Activated CD4-positive, alpha-beta T cell treated with anti-CD3 and anti-CD28 coated beads, Interleukin-2, amount 10 ng/mL, durations not matched to agents 24 days and 14 days (primary cell): ENCODE measurements at regions not wholly inside any gene's neighbourhood (a gene's known extent, or its start where the extent isn't known, plus 50 kb on each side); places are given as distances from the start of the nearest gene placed in this dataset.

Source experiments
- DNase-seq: peaks from one replicate; pipeline ENCODE4 v3.0.0; 2022
- H3K27ac Mint-ChIP-seq: one replicate; pipeline ENCODE4 v1.8.0; 2022; ENCODE audit warnings: mild to moderate bottlenecking, mixed read lengths
- H3K27me3 Mint-ChIP-seq: one replicate; pipeline ENCODE4 v1.8.0; 2022; ENCODE audit warnings: mixed read lengths
- H3K36me3 Mint-ChIP-seq: one replicate; pipeline ENCODE4 v1.8.0; 2022; ENCODE audit warnings: low read depth, mild to moderate bottlenecking, mixed read lengths
- H3K4me1 Mint-ChIP-seq: one replicate; pipeline ENCODE4 v1.8.0; 2021; ENCODE audit warnings: mixed read lengths
- H3K4me3 Mint-ChIP-seq: one replicate; pipeline ENCODE4 v1.8.0; 2022; ENCODE audit warnings: mild to moderate bottlenecking, moderate library complexity, mixed read lengths
- H3K9me3 Mint-ChIP-seq: one replicate; pipeline ENCODE4 v1.8.0; 2021; ENCODE audit warnings: mixed read lengths
- intact Hi-C: fragments of 100-400 bp; cut with micrococcal nuclease; formaldehyde crosslinking; loops from one replicate; pipeline ENCODE4 v1.15.1; 2023

GRCh38 chr9:86796666-86797065, 150.6 kb downstream of the GAS1 start:
- no peak overlapping the region for H3K4me3 Mint-ChIP-seq
- H3K9me3 Mint-ChIP-seq: no peaks in the 10 kb centered on the region
- H3K27ac Mint-ChIP-seq: no peak overlapping the region
- no peaks in the 10 kb centered on the region for H3K36me3 Mint-ChIP-seq
- H3K27me3 Mint-ChIP-seq: no peaks in the 10 kb centered on the region
- DNase-seq: no peak
- H3K4me1 Mint-ChIP-seq: no peaks in the 10 kb centered on the region
- intact Hi-C loops: no loop called here

GRCh38 chr9:86795823-86796553, 151.3 kb downstream of the GAS1 start:
- Mint-ChIP-seq H3K27ac (no peak overlapping the region), H3K4me1 (no peaks in the 10 kb centered on the region), H3K4me3 (no peak overlapping the region), H3K27me3 (no peaks in the 10 kb centered on the region), H3K36me3 (no peaks in the 10 kb centered on the region), H3K9me3 (no peaks in the 10 kb centered on the region)
- intact Hi-C loops: no loop called here
- DNase-seq: no peak

- Mint-ChIP-seq H3K27ac (no peak overlapping the region), H3K27me3 (no peaks in the 10 kb centered on the region), H3K9me3 (no peaks in the 10 kb centered on the region), H3K4me1 (no peaks in the 10 kb centered on the region), H3K36me3 (no peaks in the 10 kb centered on the region), H3K4me3 (no peak overlapping the region)
- DNase-seq: no peak
- intact Hi-C loops: no loop called here
Measured at GRCh38 chr9:86795047-86795442, 152.3 kb downstream of the GAS1 start.

GRCh38 chr9:86794391-86795046, 152.8 kb downstream of the GAS1 start:
- no peak overlapping the region for H3K27ac Mint-ChIP-seq
- no peaks in the 10 kb centered on the region for H3K27me3 Mint-ChIP-seq
- H3K4me1 Mint-ChIP-seq: no peaks in the 10 kb centered on the region
- no peak overlapping the region for H3K4me3 Mint-ChIP-seq
- no peaks in the 10 kb centered on the region for H3K9me3 Mint-ChIP-seq
- no peaks in the 10 kb centered on the region for H3K36me3 Mint-ChIP-seq
- intact Hi-C loops: no loop called here
- no peak for DNase-seq

- no peaks in the 10 kb centered on the region for H3K27me3 Mint-ChIP-seq
- H3K36me3 Mint-ChIP-seq: no peaks in the 10 kb centered on the region
- H3K27ac Mint-ChIP-seq: no peak overlapping the region
- H3K4me1 Mint-ChIP-seq: no peaks in the 10 kb centered on the region
- intact Hi-C loops: no loop called here
- no peak for DNase-seq
- H3K4me3 Mint-ChIP-seq: no peak overlapping the region
- H3K9me3 Mint-ChIP-seq: no peaks in the 10 kb centered on the region
Measured at GRCh38 chr9:86792136-86792535, 155.2 kb downstream of the GAS1 start.

GRCh38 chr9:86790805-86791204, 156.5 kb downstream of the GAS1 start:
- Mint-ChIP-seq H3K9me3 (no peaks in the 10 kb centered on the region), H3K27me3 (no peaks in the 10 kb centered on the region), H3K27ac (no peak overlapping the region), H3K4me3 (no peak overlapping the region), H3K4me1 (no peaks in the 10 kb centered on the region), H3K36me3 (no peaks in the 10 kb centered on the region)
- intact Hi-C loops: no loop called here
- DNase-seq: no peak

GRCh38 chr9:86788456-86788855, 158.8 kb downstream of the GAS1 start:
- Mint-ChIP-seq H3K4me1 (no peaks in the 10 kb centered on the region), H3K4me3 (no peak overlapping the region), H3K36me3 (no peaks in the 10 kb centered on the region), H3K9me3 (no peaks in the 10 kb centered on the region), H3K27ac (no peak overlapping the region), H3K27me3 (no peaks in the 10 kb centered on the region)
- DNase-seq: no peak
- intact Hi-C loops: no loop called here

GRCh38 chr9:86783884-86784283, 163.4 kb downstream of the GAS1 start:
- peak; percentile 19 for DNase-seq
- no peaks in the 10 kb centered on the region for H3K9me3 Mint-ChIP-seq
- H3K4me3 Mint-ChIP-seq: no peak overlapping the region
- H3K4me1 Mint-ChIP-seq: no peaks in the 10 kb centered on the region
- H3K27ac Mint-ChIP-seq: no peak overlapping the region
- H3K27me3 Mint-ChIP-seq: no peaks in the 10 kb centered on the region
- intact Hi-C loops: no loop called here
- no peaks in the 10 kb centered on the region for H3K36me3 Mint-ChIP-seq

GRCh38 chr9:86782831-86783230, 164.5 kb downstream of the GAS1 start:
- DNase-seq: no peak
- Mint-ChIP-seq H3K27ac (no peak overlapping the region), H3K27me3 (no peaks in the 10 kb centered on the region), H3K4me1 (no peaks in the 10 kb centered on the region), H3K4me3 (no peak overlapping the region), H3K9me3 (no peaks in the 10 kb centered on the region), H3K36me3 (no peaks in the 10 kb centered on the region)
- intact Hi-C loops: no loop called here

- H3K36me3 Mint-ChIP-seq: no peaks in the 10 kb centered on the region
- no peaks in the 10 kb centered on the region for H3K27me3 Mint-ChIP-seq
- peak; percentile 17 for DNase-seq
- H3K27ac Mint-ChIP-seq: no peak overlapping the region
- H3K4me3 Mint-ChIP-seq: no peak overlapping the region
- H3K9me3 Mint-ChIP-seq: no peaks in the 10 kb centered on the region
- no peaks in the 10 kb centered on the region for H3K4me1 Mint-ChIP-seq
- intact Hi-C loops: no loop called here
Measured at GRCh38 chr9:86778761-86779160, 168.5 kb downstream of the GAS1 start.

- intact Hi-C loops: no loop called here
- Mint-ChIP-seq H3K4me1 (no peaks in the 10 kb centered on the region), H3K4me3 (no peak overlapping the region), H3K27me3 (no peaks in the 10 kb centered on the region), H3K36me3 (no peaks in the 10 kb centered on the region), H3K9me3 (no peaks in the 10 kb centered on the region), H3K27ac (no peak overlapping the region)
- no peak for DNase-seq
Measured at GRCh38 chr9:86775718-86776117, 171.6 kb downstream of the GAS1 start.

- H3K27me3 Mint-ChIP-seq: no peaks in the 10 kb centered on the region
- no peak overlapping the region for H3K4me3 Mint-ChIP-seq
- no peak overlapping the region for H3K27ac Mint-ChIP-seq
- no peaks in the 10 kb centered on the region for H3K4me1 Mint-ChIP-seq
- H3K9me3 Mint-ChIP-seq: no peaks in the 10 kb centered on the region
- intact Hi-C loops: no loop called here
- no peaks in the 10 kb centered on the region for H3K36me3 Mint-ChIP-seq
- no peak for DNase-seq
Measured at GRCh38 chr9:86774116-86774515, 173.2 kb downstream of the GAS1 start.

GRCh38 chr9:86773422-86773945, 173.8 kb downstream of the GAS1 start:
- Mint-ChIP-seq H3K9me3 (no peaks in the 10 kb centered on the region), H3K27ac (no peak overlapping the region), H3K36me3 (no peaks in the 10 kb centered on the region), H3K4me3 (no peak overlapping the region), H3K4me1 (no peaks in the 10 kb centered on the region), H3K27me3 (no peaks in the 10 kb centered on the region)
- intact Hi-C loops: no loop called here
- no peak for DNase-seq

GRCh38 chr9:86772635-86772993, 174.7 kb downstream of the GAS1 start:
- Mint-ChIP-seq H3K4me3 (no peak overlapping the region), H3K9me3 (no peaks in the 10 kb centered on the region), H3K27me3 (no peaks in the 10 kb centered on the region), H3K27ac (no peak overlapping the region), H3K36me3 (no peaks in the 10 kb centered on the region), H3K4me1 (no peaks in the 10 kb centered on the region)
- DNase-seq: no peak
- intact Hi-C loops: no loop called here
